Activated gamma-delta T cell treated with anti-CD3 and anti-CD28 coated beads, Interleukin-2, amount 50 U/mL, for 16 hours (primary cell): ENCODE measurements at regions not wholly inside any gene's neighbourhood (a gene's known extent, or its start where the extent isn't known, plus 50 kb on each side); places are given as distances from the start of the nearest gene placed in this dataset.
"Not testable (repeated sequence)": the region's sequence is repeated elsewhere in the genome, so short reads cannot be mapped to it uniquely, and the experiment has no call there.

ENCODE experiments used
- DNase-seq: peaks from one replicate; pipeline ENCODE4 v3.0.0-alpha.2; 2020; ENCODE audit warnings: low read depth

- no peak for DNase-seq
These were observed 120.5 kb downstream of the PHETA1 start for GRCh38 chr12:111248236-111249017.

GRCh38 chr12:111247083-111247783 is 121.7 kb downstream of the PHETA1 start:
- no peak for DNase-seq

- no peak for DNase-seq
These were observed 122.4 kb downstream of the PHETA1 start for GRCh38 chr12:111246477-111247011.

DNA sequence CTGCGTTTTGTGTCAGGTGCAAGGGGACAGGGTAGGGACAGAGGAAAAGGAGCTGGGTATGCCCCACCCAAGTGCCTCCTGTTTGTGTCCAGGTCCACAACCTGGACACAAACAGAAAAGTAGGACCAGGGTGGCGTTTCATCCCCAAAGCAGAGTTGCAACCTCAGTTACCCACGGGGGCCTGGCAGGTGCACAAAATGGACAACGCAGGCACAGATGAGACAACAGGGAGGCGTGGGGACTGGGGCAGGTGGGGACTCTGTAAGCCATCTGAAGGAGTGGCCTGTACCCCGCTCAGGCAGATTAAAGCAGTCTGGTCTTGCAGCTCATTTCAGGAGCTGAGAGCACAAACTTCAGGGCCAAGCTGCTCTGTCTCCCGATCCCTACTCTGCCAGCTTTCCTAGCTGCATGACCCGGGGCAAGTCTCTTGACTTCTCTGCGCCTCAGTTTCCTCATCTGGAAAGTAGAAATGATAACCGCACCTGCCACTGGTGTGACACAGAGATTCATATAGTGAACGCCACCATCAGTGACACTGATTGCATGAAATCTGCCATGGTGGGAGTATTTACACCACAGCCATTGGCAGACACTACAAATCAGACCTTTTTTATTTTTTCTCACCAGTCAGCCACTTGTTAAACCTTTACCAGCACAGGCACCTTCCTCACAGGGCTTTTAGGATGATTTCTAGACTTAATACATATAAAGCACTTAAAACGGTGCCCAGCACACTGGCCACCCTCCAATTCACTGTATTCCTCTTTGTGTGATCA is 123.0 kb downstream of the PHETA1 start:
- no peak for DNase-seq

GRCh38 chr12:111244673-111245072 is 124.2 kb downstream of the PHETA1 start:
- DNase-seq: no peak

GRCh38 chr12:111242817-111243216 is 126.1 kb downstream of the PHETA1 start:
- not testable (repeated sequence) for DNase-seq

GRCh38 chr12:111242184-111242583 is 126.7 kb downstream of the PHETA1 start:
- DNase-seq: no peak

DNA sequence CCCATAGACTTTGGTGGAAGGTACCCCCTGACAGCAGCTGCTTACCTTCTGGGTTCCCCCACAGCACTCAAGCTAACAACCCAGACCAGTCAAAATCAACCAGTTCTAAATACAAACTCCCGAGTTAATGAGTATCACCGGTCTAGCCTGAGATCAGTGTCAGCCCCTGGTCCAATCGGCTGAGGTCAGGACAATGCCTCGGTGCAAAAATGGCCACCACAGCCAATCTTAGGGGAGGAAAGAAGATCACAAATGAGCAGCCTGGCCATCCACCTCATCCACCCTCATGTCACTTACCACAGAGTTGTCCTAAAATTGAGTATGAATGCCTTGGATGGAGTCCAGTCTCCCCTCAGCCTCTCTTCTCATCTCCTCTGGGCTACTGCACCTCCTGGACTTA is 128.5 kb downstream of the PHETA1 start:
- no peak for DNase-seq

DNA sequence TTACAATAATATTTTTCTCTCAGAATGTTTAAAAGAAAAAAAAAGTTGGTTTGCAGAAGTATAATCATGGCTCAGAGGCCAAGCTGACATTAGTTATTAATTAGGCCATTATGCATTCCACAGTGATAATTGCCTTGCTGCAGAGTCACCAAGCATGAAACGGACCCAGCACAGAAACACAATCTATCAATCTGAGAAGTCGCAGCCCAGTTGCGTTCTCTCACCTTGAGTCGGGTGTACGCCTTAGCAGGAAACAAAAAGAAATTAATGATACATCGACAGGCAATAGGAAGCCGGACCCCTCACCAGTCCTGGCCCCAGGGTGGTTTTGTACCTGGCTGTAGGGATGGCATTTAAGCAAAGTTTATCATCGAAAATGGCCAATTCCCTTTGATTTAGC is 129.7 kb downstream of the PHETA1 start:
- no peak for DNase-seq

DNA sequence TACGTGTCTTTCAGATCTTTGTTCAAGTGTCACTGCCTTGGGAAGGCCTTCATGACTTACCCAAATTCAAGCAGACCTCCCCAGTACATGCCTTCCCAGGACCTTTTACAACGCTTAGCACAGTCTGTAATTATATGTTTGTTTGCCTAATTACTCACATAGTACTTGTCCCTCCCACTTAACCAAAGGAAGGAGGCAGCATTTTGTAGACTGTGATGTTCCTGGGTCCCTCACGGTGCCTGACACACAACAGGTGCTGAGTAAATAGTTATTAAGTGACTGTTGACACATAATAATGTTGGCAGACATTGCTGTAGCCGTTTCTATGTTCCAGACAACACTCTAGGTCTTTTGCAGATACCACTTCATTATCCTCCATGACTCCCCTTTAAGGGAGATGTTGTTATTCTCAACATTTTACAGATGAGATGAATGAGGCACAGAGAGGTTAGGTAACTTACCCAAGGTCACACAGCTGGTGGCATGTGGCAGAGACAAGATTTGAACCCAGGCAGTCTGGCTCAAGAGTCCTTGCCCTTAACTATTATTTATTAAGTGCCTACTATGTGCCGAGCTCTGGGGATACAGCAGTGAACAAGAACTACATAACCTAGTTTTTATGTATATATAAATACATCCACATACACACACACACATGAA is 130.7 kb downstream of the PHETA1 start:
- no peak for DNase-seq

DNA sequence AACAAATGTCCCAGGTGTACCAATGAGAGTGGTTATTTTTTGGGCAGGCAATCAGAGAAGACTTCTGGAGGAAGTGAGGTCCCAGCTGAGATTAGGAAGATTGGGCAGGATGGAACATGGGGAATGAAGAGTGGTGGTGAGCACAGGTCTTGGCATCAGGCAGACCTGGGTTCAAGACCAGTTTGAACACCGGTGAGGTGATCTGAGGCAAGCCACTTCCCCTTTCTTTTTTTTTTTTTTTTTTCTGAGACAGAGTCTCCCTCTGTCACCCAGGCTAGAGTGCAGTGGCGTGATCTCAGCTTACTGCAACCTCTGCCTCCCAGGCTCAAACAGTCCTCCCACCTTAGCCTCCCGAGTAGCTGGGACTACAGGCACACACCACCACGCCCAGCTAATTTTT is 134.4 kb downstream of the PHETA1 start:
- not testable (repeated sequence) for DNase-seq

DNA sequence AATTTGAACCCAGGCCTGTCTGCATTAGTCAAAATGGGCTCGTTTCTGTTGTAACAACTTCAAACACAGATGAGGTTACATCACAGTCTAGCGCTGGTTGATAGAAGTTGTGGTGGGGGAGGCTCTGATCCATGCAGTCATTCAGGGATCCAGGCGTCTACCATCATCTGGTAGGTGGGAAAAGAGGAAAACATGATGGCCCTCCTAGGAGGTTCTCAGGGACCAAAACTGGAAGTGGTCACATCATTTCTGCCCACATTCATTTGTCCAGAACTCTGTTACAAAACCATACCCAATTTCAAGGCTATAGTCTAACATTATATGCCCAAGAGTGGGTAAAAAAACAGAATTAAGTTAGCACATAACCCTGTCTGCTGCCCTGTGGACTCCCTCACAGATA is 135.1 kb downstream of the PHETA1 start:
- DNase-seq: no peak

DNA sequence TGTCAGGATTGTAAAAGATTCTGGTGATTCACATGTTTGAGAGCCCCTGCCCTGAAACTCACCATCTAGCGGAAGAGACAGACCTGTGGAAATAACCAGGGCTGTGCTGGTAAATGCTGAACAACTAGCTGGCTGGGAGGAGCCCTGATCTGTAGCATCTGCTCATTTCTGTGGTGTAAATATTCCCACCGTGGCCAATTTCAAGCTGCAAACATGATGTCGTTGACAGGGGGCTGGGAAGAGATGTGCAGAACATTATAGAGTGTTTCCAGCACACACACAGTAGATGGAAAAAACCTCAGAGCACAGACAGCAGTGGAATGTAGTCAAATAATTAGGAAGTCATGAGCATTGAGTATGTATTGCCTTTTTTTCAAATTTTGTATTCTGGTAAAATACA is 138.2 kb downstream of the PHETA1 start:
- no peak for DNase-seq

GRCh38 chr12:111228916-111229666 is 139.8 kb downstream of the PHETA1 start:
- DNase-seq: no peak

DNA sequence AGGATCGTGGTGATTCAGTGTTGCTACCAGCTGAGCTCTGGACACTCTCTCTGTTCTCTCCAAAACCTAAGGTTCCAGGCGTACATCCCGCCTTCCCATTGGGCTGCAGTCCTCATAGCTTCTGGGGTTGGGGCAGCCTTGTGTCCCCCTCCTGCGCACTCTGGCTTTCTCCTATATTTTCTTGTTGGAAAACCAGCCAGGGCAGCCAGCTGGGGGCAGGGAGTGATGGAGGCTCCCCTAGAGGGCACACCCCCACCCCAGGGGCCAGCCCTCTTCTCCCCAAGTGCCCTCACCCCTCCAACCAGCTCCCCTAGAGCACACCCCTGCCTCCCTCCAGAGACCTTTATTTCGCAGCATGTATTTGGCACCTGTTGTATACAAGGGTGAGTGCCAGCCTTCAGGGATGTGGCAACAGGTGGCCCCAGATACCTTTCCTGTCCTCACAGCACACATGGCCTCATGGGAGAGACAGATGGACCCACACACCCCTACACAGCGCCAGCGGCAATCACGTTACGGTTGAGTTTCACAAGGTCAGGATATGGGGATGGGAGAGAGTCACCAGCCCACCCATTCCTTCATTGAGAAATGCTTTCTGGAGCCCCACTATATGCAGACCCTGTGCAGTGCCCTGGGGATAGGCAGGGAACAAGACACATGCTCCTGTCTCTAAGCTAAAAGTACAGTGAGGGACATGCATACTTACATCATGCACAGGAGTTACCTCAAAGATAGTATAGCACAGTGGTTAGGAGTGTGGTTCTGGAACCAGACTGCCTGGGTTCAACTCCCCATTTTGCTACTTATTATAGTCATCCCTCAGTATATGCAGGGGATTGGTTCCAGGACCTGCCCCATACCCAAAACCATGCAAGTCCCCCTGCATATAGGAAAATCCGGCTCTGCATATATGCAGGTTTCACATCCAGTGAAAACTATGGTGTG is 141.1 kb downstream of the PHETA1 start:
- no peak for DNase-seq

DNA sequence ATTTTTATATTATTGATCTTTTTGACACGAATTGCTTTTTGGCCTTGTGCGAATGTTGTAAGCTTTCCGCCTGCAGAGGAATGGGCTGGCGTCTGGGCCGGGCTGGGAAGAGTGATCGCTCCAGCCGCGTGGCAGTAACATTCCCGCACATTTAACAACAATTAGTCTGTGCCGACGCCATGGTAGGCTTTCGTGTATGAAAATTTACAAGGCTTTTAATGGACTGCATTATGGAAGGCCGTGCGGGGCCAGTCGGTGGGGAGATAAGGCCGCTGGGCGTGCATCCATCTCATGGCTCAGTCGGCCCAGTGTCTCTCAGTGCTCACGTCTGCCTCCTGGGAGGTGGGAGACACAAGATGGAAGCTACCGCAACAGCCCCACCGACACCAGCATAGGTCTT is 142.2 kb downstream of the PHETA1 start:
- no peak for DNase-seq

GRCh38 chr12:111225307-111225706 is 143.6 kb downstream of the PHETA1 start:
- DNase-seq: no peak

- no peak for DNase-seq
These were observed 144.5 kb downstream of the PHETA1 start for GRCh38 chr12:111224186-111225066.

DNA sequence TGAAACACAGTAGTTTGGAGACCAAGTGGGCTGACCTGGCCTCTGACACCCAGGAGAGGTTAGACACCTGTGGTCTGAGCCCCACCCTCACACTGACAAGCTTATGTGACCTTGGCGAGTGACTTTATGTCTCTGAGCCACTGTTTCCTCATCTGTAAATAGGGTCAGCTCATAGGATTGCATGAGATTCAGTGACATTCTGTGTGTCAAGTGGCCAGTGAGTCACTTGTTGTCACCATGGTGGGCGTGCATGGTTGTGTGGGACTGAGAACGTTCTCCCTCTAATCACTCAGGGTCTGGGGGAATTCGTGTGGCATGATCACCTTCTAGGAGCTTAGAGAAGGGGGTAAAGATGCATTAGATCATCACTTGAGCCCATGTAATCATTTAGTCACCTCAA is 146.4 kb downstream of the PHETA1 start:
- DNase-seq: no peak
